Posterior vena cava (tissue), 2 donors: ENCODE measurements at regions not wholly inside any gene's neighbourhood (a gene's known extent, or its start where the extent isn't known, plus 50 kb on each side); places are given as distances from the start of the nearest gene placed in this dataset.

Source experiments
- DNase-seq: peaks from one replicate; pipeline ENCODE4 v3.0.0-alpha.2; 2020; ENCODE audit warnings: low spot score
- intact Hi-C, 2 donors: fragments of 100-400 bp; cut with DNase I; formaldehyde crosslinking; loops; one replicate each; pipeline versions ENCODE4 v1.14.1 to v1.14.2; 2022 to 2023
- donor health status: DM: yes; HTN: yes; CAD: no.
- donor health status: DM: yes; HTN: yes; CAD: no.

DNA sequence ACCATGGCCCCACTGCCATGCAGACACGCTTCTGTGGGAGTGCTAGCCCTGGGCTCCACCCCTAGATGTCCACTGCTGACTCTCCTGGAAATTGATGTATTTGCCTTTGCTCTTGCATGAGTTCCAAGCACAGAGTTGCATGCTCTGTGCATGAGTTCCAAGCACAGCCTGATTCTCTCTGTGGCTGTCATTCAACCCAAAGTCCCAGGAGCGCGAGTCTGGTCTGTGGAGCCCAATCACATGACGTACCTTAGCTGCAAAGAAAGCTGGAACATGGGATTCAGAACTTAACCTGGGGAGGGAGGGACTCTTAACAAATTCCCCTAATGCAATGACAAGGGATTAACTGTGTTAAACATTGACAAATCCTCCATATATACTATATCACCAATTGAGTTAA lies 114.3 kb upstream of the SLC24A3 start:
- DNase-seq, result no peak
- intact Hi-C loops, result no loop called here

DNA sequence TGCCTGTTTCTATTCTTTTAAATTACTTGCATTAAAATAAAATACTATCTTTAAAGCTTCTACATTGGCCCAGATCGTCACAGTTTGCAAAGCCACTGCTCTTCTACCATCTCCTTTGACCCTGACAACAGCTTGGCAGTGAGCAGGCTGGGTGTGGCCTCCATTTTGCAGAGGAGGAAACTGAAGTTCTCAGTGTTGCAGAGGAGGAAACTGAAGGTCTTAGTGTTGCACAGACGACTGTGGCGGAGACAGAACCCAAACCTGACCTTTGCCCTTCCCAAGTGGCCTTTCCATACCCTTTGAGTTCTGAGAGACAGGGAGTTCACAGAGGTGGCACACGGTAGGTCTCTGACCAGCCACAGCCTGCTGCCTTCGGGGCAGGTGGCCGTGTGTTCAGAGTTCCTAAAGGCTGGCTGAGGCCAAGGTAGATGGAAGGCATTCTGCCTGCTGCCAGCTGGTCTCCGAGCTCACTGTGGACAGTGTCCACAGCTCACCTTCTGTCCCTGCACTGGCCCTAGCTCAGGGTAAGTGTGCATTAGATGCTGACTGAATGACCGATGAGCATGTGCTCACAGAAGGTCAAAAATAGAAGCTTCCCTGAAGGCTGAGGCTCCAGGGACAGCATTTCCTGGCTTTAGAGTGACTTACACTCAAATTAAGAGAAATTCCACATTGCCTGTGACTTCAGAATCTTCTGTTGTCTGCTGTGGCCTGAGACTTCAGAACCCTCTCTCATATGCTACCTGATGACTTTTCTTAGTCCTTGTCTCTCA lies 113.5 kb upstream of the SLC24A3 start:
- intact Hi-C loops, result no loop called here
- no peak for DNase-seq

DNA sequence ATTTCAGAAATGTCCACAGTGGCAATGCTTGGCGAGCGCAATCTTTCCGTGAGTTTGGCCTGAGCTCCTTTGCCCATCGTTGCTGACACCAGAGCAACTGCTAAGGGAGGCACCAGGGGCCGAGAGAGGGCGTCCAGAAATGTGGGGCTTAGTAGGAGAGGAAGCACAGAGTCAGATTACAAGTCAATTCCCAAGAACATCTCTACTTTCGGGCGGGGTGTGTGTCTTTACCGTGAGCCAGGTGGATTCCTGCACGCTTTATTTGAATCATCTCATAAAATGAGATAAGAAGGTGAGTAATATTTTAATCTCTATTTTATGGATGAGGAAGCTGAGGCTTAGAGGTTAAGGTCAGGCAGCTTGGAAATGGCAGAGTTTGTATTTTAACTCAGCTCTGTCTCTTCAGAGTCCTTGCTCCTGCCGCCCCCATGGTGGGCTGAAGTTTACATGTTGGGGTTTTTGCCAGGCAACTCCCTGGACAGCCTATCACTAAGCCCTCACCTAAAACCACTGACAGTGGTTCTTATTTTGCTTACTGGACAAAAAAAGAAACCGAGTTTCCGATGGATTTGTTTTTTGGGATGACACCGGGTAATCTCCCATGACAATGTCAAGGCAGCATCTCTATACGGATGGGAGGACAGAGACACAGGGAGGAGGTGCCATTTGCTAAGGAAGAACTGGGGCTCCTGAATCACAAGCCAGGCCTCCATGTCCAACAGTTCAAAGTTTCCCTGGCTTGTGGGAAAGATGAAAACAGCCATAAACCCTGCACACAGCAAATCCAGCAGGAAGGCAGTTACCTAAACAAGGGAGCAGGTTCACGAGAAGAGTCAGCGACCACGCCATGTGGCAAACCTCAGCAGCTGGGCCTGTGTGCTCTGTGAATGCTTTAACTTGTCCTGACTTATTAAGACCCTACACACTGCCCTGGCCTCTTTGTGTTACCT lies 112.6 kb upstream of the SLC24A3 start:
- intact Hi-C loops, result no loop called here

DNA sequence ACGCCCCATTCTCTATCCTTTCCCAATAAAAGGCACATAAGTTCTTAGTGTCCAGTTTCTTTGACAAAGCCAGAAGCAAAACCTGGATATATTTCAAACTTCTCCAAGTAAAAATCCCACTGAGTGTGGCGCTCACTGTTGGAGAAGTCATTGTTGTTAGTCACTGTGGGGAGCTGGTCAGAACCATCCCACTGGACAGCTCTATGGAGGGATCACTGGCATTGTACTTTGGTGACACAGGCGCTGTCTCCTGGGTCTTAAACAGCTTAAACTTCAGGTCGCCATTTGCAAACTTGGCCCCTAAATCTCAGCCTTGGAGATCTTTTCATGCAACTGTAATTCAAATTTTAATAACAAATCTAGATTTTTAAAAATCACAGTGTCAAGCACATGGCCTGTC lies 111.5 kb upstream of the SLC24A3 start:
- intact Hi-C loops, result no loop called here
- DNase-seq, result no peak

More for the DNA sequence above, 112.6 kb upstream of the SLC24A3 start:
- no peak for DNase-seq

DNA sequence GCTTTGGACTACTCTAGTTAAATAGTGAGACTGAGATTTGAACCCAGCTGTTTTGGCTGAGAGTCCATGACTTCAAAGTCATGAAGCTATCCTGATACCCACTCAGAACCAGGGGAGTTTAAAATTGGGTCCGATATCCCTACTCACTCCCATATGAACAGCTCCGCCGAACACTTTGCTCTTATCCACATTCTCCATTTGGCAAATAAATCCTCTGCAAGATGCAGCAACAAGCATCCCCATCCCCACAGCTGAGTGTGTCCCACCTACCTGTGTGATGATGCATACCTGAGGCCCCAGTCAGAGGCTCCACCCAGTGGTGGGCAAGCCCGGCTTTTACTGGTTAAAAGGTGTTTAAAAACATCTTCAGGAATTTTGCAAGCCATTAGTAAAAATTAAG lies 108.3 kb upstream of the SLC24A3 start:
- DNase-seq, result no peak
- intact Hi-C loops, result no loop called here

DNA sequence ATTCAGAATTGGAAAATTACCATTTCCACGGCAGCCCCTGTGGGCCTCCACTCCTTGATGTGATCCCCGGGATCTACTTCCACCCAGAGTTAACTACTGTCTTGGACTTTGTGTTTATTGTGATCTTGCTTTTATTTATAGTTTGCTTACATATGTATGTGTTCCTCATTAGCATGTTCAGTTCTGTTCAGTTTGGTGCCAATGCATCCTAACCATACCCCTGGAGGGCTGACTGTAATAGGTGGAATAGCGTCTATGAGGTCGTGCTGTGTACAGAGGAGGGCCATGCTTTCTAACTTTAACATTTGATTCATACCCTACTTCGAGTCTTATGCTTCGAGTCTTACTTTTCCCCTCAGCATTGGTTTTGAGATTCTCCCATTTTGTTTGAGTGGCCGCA lies 104.3 kb upstream of the SLC24A3 start:
- DNase-seq, result no peak
- intact Hi-C loops, result no loop called here

DNA sequence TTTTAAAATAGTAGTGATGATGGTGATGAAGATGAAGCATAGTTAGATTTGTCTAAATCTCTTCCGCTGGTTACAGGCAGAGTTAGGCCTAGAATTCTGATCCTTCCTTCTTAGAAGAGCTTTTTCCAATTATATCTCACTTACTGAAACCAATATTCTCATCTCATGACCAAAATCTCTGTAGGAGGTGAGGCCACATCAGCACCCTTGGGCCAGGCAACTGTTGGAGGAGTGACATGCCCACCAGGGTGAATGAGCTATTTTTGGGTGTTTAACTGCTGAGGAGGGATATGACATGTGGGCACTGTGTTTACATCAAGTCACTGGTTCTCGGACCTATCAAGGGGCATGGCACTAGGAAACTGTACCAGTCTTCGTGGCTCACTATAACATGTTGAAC lies 102.2 kb upstream of the SLC24A3 start:
- no peak for DNase-seq
- intact Hi-C loops, result no loop called here

DNA sequence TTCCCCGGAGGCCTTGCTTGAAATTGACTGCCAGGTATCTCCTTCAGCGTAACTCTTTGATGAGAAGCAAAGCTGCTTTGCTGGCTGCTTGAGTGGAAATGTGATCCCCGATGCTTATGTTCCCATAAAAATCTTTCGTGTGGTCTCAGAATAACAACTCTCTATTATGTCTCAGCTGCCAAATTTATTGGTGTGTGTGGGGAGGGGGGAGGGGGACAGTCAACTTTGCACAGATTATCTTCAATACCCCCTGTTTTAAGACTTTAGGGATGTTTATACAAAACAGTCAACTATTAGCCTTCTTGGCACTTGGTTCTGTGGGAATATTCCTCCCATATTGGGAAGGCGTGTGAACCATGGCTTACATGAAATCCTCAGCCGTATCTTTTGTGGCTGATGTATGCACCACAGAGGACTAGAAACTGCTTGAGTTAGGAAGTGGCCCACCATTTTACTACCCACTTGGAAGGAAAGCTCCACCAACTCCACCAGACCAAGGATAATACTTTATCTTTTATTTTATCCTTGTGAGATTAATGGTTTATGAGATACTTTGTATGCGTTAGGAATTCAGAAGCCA lies 101.5 kb upstream of the SLC24A3 start:
- intact Hi-C loops, result no loop called here

DNA sequence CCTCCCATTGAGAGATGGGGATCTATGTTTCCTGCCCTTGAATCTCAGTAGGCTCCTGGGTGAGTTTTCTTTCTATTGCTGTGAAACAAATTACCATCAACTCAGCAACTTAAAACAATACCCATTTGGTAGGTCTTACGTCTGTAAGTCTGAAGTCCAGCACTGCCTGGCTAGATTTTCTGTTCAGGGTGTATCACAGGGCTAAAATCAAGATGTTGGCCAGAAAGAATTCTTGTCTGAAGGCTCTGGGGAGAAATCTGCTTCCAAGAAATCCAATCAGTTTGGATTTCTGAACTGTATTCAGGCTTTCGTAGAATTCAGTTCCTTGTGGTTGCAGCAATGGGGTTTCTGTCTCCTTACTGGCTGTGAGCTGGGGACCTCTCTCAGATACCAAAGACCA lies 99.6 kb upstream of the SLC24A3 start:
- intact Hi-C loops, result no loop called here
- DNase-seq, result no peak

More for the DNA sequence above, 101.5 kb upstream of the SLC24A3 start:
- no peak for DNase-seq

DNA sequence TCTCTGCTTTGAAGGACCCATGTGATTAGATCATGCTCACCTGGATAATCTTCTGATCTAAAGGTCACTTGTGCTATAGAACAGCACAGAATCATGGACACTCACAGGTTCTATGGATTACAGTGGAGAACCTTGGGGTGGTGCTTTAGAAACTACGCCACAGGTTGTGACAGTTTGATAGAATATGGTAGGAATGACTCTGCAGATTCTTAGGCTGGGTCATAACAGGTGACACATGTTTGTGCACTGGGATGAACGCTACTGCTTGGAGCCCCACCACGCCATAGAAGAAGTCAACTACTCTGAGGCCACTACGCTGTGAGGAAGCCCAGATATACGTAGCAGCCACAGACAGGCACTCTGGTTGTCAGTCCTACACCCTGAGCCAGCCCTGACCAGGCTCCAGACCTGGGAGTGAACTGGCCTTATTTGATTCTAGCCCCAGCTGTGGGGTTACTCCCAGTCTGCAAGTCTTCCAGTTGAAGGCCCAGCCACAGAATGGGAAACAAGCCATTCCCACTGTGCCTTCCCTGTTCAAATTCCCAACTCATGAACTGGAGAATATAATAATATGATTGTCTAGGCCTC lies 99.0 kb upstream of the SLC24A3 start:
- no peak for DNase-seq
- intact Hi-C loops, result no loop called here

DNA sequence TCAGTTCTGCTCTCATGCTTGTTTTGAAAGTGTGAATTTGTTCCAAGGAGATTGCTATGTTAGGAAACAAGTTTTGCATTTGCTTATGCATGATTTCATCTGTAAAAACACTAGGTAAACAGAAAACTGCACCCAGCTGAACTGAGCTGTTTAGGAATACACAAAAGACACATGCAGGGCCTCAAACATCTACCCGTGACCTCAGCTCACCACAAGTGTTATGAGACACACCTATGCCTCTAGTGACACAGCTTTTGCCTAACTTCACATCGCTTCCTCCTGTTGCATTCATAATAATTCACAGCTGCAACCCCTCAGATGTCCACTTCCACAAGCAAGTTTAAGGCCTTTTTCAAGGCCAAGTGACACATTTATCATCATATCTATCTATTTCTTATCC lies 98.0 kb upstream of the SLC24A3 start:
- no peak for DNase-seq

DNA sequence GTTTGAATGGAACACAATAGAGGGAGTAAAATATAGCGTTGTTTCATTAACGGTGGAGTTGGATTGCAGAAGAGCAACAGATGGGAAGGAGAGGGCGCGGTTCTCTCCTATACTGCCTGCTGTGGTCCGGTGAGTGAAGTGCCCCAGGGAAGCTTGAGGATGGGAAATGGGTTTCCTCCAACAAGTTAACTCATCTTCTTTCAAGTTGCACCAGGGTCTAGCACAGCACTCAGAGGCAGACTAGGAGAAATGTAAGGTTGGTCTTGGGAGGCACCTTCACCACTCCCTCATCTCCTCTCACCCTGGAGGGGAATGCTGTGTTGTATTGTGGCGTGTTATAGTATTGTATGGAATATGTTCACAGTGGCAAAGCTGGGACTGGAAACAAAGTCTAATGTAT lies 96.9 kb upstream of the SLC24A3 start:
- intact Hi-C loops, result no loop called here
- no peak for DNase-seq

More for the DNA sequence above, 98.0 kb upstream of the SLC24A3 start:
- intact Hi-C loops, result no loop called here

DNA sequence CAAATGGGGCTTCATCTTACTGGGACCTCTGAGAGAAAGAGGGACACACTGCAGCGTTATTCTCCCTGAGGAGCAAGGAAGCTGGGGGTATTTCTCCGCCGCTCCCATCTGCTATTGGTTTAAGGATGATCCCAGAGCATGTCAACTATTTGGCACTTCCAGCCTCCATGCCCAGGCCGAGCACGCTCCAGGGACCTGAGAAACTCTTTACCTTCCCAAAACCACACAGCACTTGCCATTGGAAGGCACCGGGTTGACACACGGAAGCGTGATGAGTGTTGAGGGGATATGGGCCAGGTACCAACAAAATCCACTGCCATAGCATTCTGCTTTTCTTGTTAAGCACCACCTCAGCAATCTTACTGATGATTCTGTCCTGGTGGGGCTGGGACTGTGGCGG lies 92.4 kb upstream of the SLC24A3 start:
- no peak for DNase-seq
- intact Hi-C loops, result loop anchor here in 1 of 2 donors (5.0 kb wide), 1 partner anchor 1932 kb away; no protein-coding TSS in a partner anchor

DNA sequence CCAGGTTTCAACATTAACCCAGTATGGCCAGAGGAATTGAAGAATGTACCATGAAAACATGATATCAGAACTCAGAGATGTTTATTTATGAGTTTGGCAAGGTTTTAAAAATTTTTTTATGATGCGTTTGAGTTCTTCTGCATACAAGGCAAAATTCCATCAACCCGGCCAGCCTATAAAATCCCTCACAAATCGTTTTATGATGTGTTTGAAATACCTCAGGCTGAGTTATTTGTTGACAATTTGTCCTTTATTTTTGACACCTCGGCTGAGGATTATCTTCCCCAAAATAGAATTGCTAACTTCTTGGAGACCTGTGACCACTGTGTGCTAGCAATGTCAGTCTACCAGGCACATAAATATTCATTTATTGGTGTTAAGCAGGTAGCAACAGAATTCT lies 91.9 kb upstream of the SLC24A3 start:
- no peak for DNase-seq
- intact Hi-C loops, result loop anchor here in 1 of 2 donors (5.0 kb wide), 1 partner anchor 1932 kb away; no protein-coding TSS in a partner anchor

DNA sequence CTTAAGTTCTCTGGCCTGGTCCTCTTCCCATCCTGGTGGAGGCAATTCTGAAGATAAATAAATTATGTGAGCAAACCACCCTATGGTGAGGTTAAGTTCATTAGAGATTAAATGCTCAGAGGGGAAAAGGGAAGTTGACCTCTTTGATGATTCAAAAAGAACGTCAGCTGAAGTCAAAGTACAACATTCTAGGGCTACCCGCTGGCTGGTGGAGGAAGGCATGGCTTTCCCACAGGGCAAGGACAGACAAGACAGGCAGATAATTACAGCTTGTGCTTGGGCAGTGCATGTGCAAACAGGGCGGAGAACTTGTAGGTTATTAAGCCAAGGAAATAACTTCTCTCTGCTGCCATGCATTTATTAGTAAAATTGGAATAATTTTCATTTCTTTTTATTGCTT lies 91.0 kb upstream of the SLC24A3 start:
- intact Hi-C loops, result loop anchor here in 1 of 2 donors (5.0 kb wide), 1 partner anchor 1931 kb away; no protein-coding TSS in a partner anchor
- DNase-seq, result no peak

DNA sequence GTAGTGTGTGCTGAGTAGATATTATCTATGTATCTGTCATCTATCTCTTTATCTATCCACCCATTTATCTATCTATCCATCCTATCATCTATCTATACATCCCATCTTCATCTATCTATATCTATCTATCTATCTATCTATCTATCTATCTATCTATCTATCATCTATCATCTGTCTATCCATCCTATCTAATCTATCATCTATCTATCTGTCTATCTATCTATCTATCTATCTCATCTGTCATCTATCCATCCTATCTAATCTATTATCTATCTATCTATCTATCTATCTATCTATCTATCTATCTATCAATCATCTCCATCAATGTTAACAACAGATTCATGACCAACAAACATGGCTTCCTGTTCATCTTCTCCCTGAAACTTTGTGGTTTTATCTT lies 90.5 kb upstream of the SLC24A3 start:
- intact Hi-C loops, result loop anchor here in 1 of 2 donors (5.0 kb wide), 1 partner anchor 1930 kb away; no protein-coding TSS in a partner anchor
- DNase-seq, result no peak

DNA sequence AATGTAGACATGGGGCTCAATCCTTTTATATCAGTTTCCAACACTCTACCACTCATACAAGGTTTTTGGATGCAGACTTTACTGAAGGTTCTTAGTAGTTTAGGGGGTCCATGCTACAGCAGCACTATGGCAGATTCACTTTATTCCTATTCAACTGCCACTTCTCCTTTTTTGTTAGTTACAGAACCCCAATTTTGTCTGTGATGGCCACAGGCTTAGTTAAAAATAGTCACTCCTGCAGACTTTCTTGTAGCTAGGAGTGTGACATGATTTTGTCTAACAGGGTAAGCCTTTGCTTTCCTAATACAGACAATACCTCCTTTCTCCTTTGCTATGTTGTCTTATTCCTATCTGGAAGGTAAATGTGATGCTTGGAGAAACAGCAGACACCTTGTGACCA lies 90.0 kb upstream of the SLC24A3 start:
- no peak for DNase-seq
- intact Hi-C loops, result loop anchor here in 1 of 2 donors (5.0 kb wide), 1 partner anchor 1930 kb away; no protein-coding TSS in a partner anchor

DNA sequence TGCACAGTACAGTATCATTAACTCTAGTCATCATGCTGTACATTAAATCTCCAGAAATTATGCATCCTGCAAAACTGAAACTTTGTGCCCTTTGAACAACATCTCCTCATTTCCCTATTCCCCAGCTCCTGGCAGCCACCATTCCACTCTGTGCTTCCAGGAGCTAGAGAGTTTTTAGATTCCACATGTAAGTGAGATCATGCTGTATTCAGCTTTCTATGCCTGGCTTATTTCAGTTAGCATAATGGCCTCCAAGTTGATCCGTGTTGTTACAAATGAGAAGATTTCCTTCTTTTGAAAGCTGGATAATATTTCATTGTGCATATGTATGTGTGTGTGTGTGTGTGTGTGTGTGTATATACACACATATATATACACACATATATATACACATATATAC lies 86.9 kb upstream of the SLC24A3 start:
- intact Hi-C loops, result no loop called here
- DNase-seq, result no peak

DNA sequence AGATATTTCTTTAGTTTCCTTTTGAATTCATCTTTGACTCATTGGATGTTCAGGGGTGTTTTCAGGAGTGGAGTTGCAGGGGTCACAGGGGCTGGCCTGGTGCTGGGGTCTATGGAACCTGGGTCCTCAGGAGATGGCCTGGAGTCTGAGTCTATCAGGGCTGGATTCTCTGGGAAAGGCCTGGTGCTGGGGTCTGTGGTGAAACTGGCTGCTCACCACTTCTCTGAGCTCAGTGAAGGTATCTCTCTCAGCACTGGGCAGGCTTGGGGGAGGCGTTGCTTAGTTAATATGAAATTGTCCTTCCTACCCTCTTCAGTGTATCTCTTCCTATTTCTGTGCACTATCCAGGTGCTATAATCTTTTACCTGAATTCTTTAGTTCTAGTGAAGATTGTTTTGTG lies 83.1 kb upstream of the SLC24A3 start:
- intact Hi-C loops, result no loop called here
- no peak for DNase-seq
